Astrocyte (in vitro differentiated cells and primary cell): ENCODE measurements at regions not wholly inside any gene's neighbourhood (a gene's known extent, or its start where the extent isn't known, plus 50 kb on each side); places are given as distances from the start of the nearest gene placed in this dataset.

ENCODE experiments used
- DNase-seq: peaks from one replicate; pipeline ENCODE4 v3.0.0-alpha.2; 2010; ENCODE audit warnings: low read depth
- FAIRE-seq: peaks from 2 replicates; lab custom pipeline; 2011; peaks lifted over from hg19 to GRCh38; lab: Jason Lieb, UNC
- H2AFZ ChIP-seq: 2 replicates; pipeline ENCODE4 v1.6.0; 2012; ENCODE audit warnings: low read depth, low read length, inconsistent platforms
- H3K27ac ChIP-seq: 2 replicates; pipeline ENCODE4 v1.5.1; 2011; ENCODE audit warnings: low read depth, low read length, inconsistent platforms
- H3K27me3 ChIP-seq: 2 replicates; pipeline ENCODE4 v1.6.0; 2011; ENCODE audit warnings: low read length, inconsistent platforms; ENCODE audit not compliant: insufficient read depth
- H3K36me3 ChIP-seq: 2 replicates; pipeline ENCODE4 v1.5.1; 2011; ENCODE audit warnings: low read length, inconsistent platforms; ENCODE audit not compliant: insufficient read depth
- H3K4me1 ChIP-seq: 2 replicates; pipeline ENCODE4 v1.5.1; 2011; ENCODE audit warnings: low read length, inconsistent platforms; ENCODE audit not compliant: insufficient read depth
- H3K4me2 ChIP-seq: 2 replicates; pipeline ENCODE4 v1.6.0; 2012; ENCODE audit warnings: low read length, inconsistent platforms
- H3K4me3 ChIP-seq: 2 replicates; pipeline ENCODE4 v1.5.1; 2011; ENCODE audit warnings: low read depth, mild to moderate bottlenecking, low read length, inconsistent platforms; ENCODE audit not compliant: insufficient read depth
- H3K79me2 ChIP-seq: 2 replicates; pipeline ENCODE4 v1.6.0; 2012; ENCODE audit warnings: mild to moderate bottlenecking, low read length, inconsistent platforms; ENCODE audit not compliant: insufficient read depth
- H3K9ac ChIP-seq: 2 replicates; pipeline ENCODE4 v1.6.0; 2012; ENCODE audit warnings: mild to moderate bottlenecking, low read length, inconsistent platforms
- H3K9me3 ChIP-seq: 2 replicates; pipeline ENCODE4 v1.5.1; 2012; ENCODE audit warnings: low read depth, mild to moderate bottlenecking, low read length, inconsistent platforms; ENCODE audit not compliant: insufficient read depth
- H4K20me1 ChIP-seq: 2 replicates; pipeline ENCODE4 v1.6.0; 2012; ENCODE audit warnings: low read length, inconsistent platforms; ENCODE audit not compliant: insufficient read depth
- H3K27ac Mint-ChIP-seq: one replicate; pipeline ENCODE4 v1.8.0; 2021; ENCODE audit warnings: mild to moderate bottlenecking, mixed read lengths; ENCODE audit not compliant: unreplicated experiment
- H3K27me3 Mint-ChIP-seq: one replicate; pipeline ENCODE4 v1.8.0; 2021; ENCODE audit warnings: low read depth, mixed read lengths; ENCODE audit not compliant: unreplicated experiment
- H3K36me3 Mint-ChIP-seq: one replicate; pipeline ENCODE4 v1.8.0; 2021; ENCODE audit warnings: low read depth, mixed read lengths; ENCODE audit not compliant: unreplicated experiment
- H3K4me1 Mint-ChIP-seq: one replicate; pipeline ENCODE4 v1.8.0; 2021; ENCODE audit warnings: low read depth, mixed read lengths; ENCODE audit not compliant: unreplicated experiment
- H3K4me3 Mint-ChIP-seq: one replicate; pipeline ENCODE4 v1.8.0; 2021; ENCODE audit warnings: mild to moderate bottlenecking, moderate library complexity, mixed read lengths; ENCODE audit not compliant: unreplicated experiment
- H3K9me3 Mint-ChIP-seq: one replicate; pipeline ENCODE4 v1.8.0; 2021; ENCODE audit warnings: mild to moderate bottlenecking, mixed read lengths; ENCODE audit not compliant: unreplicated experiment
- CTCF ChIP-seq: IDR thresholded peaks from 2 replicates; pipeline ENCODE4 v1.5.1; 2011; ENCODE audit warnings: low read depth, mild to moderate bottlenecking, inconsistent platforms, low read length, moderate library complexity; ENCODE audit not compliant: insufficient read depth
- EZH2 ChIP-seq: IDR thresholded peaks from 2 replicates; pipeline ENCODE4 v1.6.1; 2012; ENCODE audit warnings: mild to moderate bottlenecking, low read length, inconsistent platforms; ENCODE audit not compliant: insufficient read depth

GRCh38 chr5:30908356-30908755 lies 285.1 kb upstream of the CDH6 start:
- no peaks in the 10 kb centered on the region for H3K27me3 ChIP-seq
- H3K79me2 ChIP-seq = no peaks in the 10 kb centered on the region
- no peak overlapping the region for H3K4me3 ChIP-seq
- no peak overlapping the region for H3K27ac Mint-ChIP-seq
- no peak overlapping the region for H2AFZ ChIP-seq
- FAIRE-seq (no peak), DNase-seq (peak; percentile 8)
- H3K36me3 ChIP-seq = no peaks in the 10 kb centered on the region
- H3K9me3 ChIP-seq = no peaks in the 10 kb centered on the region
- no peak overlapping the region for H3K27ac ChIP-seq
- no peak overlapping the region for H3K9ac ChIP-seq
- no peak overlapping the region for H3K4me3 Mint-ChIP-seq
- no peaks in the 10 kb centered on the region for H3K27me3 Mint-ChIP-seq
- H3K4me1 ChIP-seq = no peaks in the 10 kb centered on the region
- H3K4me2 ChIP-seq = no peak overlapping the region
- no peaks in the 10 kb centered on the region for H4K20me1 ChIP-seq
- no peaks in the 10 kb centered on the region for H3K9me3 Mint-ChIP-seq
- H3K36me3 Mint-ChIP-seq = no peaks in the 10 kb centered on the region
- no peaks in the 10 kb centered on the region for H3K4me1 Mint-ChIP-seq
- TF ChIP-seq CTCF (no peak), EZH2 (no peak)

- H3K4me3 Mint-ChIP-seq = no peak overlapping the region
- H3K27me3 ChIP-seq = no peaks in the 10 kb centered on the region
- H3K4me1 Mint-ChIP-seq = no peaks in the 10 kb centered on the region
These were observed 293.1 kb upstream of the CDH6 start for GRCh38 chr5:30900367-30900766.

More at GRCh38 chr5:30900367-30900766, 293.1 kb upstream of the CDH6 start:
- Histone ChIP-seq H3K79me2 (no peaks in the 10 kb centered on the region), H3K4me3 (no peak overlapping the region), H3K36me3 (no peaks in the 10 kb centered on the region), H3K4me1 (no peaks in the 10 kb centered on the region), H4K20me1 (no peaks in the 10 kb centered on the region), H3K9me3 (no peaks in the 10 kb centered on the region), H3K27ac (no peak overlapping the region), H3K4me2 (no peak overlapping the region), H2AFZ (no peak overlapping the region), H3K9ac (no peak overlapping the region)
- Mint-ChIP-seq H3K9me3 (no peaks in the 10 kb centered on the region), H3K27ac (no peak overlapping the region), H3K36me3 (no peaks in the 10 kb centered on the region), H3K27me3 (no peaks in the 10 kb centered on the region)
- TF ChIP-seq EZH2 (no peak), CTCF (no peak)
- FAIRE-seq (no peak), DNase-seq (no peak)
